ENCODE measurements at regions not wholly inside any gene's neighbourhood (a gene's known extent, or its start where the extent isn't known, plus 50 kb on each side); places are given as distances from the start of the nearest gene placed in this dataset.

DNA sequence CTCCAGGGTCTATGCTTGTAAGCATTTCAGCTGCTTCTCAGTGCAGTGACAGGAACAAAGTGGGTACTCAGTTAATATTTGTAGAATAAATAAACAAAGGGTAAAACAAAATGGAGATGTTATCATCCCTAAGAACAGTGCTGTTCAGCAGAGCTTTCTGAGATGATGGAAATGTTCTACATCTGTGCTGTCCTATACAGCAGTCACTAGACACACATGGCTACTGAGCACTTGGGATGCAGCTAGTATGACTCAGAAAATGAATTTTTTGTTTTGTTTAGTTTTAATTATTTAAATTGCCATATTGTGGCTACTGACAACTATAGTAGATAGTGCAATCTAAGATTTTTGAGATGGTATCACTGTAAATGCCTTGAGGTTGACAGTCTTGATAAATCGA lies 283.8 kb upstream of the ADAMTS9 start:
- Histone ChIP-seq H4K20me1 (ENCODE audit: insufficient read depth) (no peaks in the 10 kb centered on the region), H3K9ac (no peak overlapping the region), H3F3A (replicated peaks; ENCODE audit: insufficient read depth) (peaks cover 9% of the 10 kb centered on the region), H3K79me2 (ENCODE audit: insufficient read depth) (no peaks in the 10 kb centered on the region), H3K9me3 (no peaks in the 10 kb centered on the region), H3K9me2 (no peaks in the 10 kb centered on the region), H3K4me3 (ENCODE audit: low read depth in 2 of 2, low read length in 1 of 2) (no peak overlapping the region), H3K36me3 (replicated peaks in 1 of 2; ENCODE audit: control insufficient read depth in 1 of 2, insufficient read depth in 2 of 2, low read length in 1 of 2) (no peaks in the 10 kb centered on the region), H3K27ac (ENCODE audit: low read depth in 2 of 2, low read length in 1 of 2) (peak overlapping the region in 1 of 2 experiments; percentile 65; a peak in 2 of 4 replicates), H3K4me2 (no peak overlapping the region), H3K4me1 (ENCODE audit: control insufficient read depth in 1 of 2, insufficient read depth in 2 of 2, low read depth in 1 of 2, low read length in 1 of 2) (peaks cover 0 to 17% of the 10 kb centered on the region in 2 experiments; a peak in 3 of 4 replicates), H3K27me3 (ENCODE audit: insufficient read depth) (no peaks in the 10 kb centered on the region), H2AFZ (ENCODE audit: low read depth) (no peak overlapping the region)
- WGBS (ENCODE audit: low lambda C conversion rate): 7% methylated on average over 1 of the region's 1 CpG
- ChIA-PET POLR2A (interaction anchor here (0.7 kb wide), 1 partner anchor 1033 kb away, joined by 3 read pairs; no protein-coding TSS in a partner anchor), CTCF (interaction anchor here (1.3 kb wide), 1 partner anchor 199 kb away, joined by 4 read pairs; no protein-coding TSS in a partner anchor)
- DNase-seq: peak; percentile 20
- no peak for TF ChIP-seq FOSL2 (IDR thresholded peaks at IDR 0.05; ENCODE audit: borderline replicate concordance, low read depth)
- peak; percentile 42 for TF ChIP-seq GATA2 (CRISPR knock-in tag; IDR thresholded peaks at IDR 0.05)
- no peak for TF ChIP-seq IRF3 (IDR thresholded peaks at IDR 0.05; ENCODE audit: low read depth, low read length)
- no peak for TF ChIP-seq EZH2phosphoT487 (IDR thresholded peaks at IDR 0.05; ENCODE audit: borderline replicate concordance, low read depth)
- TF ChIP-seq TCF12 (IDR thresholded peaks at IDR 0.05): 0 out of 2 replicates have a peak, but pooled peaks have one; percentile 14
- TF ChIP-seq JUND (IDR thresholded peaks at IDR 0.05): no peak
- no peak for TF ChIP-seq RXRA (IDR thresholded peaks at IDR 0.05; ENCODE audit: borderline replicate concordance, low read depth)
- TF ChIP-seq EP300 (IDR thresholded peaks at IDR 0.05; ENCODE audit: borderline replicate concordance in 1 of 2, low read depth in 1 of 2, low read length in 1 of 2): peak in 1 of 2 experiments; percentile 44; a peak in 1 of 4 replicates
- no peak for TF ChIP-seq NRF1 (IDR thresholded peaks at IDR 0.05; ENCODE audit: low read depth, low read length)
- TF ChIP-seq RCOR1 (IDR thresholded peaks at IDR 0.05; ENCODE audit: low read length): no peak
- no peak for TF ChIP-seq TEAD4 (IDR thresholded peaks at IDR 0.05; ENCODE audit: borderline replicate concordance, insufficient read depth)
- TF ChIP-seq, protein P1, sequence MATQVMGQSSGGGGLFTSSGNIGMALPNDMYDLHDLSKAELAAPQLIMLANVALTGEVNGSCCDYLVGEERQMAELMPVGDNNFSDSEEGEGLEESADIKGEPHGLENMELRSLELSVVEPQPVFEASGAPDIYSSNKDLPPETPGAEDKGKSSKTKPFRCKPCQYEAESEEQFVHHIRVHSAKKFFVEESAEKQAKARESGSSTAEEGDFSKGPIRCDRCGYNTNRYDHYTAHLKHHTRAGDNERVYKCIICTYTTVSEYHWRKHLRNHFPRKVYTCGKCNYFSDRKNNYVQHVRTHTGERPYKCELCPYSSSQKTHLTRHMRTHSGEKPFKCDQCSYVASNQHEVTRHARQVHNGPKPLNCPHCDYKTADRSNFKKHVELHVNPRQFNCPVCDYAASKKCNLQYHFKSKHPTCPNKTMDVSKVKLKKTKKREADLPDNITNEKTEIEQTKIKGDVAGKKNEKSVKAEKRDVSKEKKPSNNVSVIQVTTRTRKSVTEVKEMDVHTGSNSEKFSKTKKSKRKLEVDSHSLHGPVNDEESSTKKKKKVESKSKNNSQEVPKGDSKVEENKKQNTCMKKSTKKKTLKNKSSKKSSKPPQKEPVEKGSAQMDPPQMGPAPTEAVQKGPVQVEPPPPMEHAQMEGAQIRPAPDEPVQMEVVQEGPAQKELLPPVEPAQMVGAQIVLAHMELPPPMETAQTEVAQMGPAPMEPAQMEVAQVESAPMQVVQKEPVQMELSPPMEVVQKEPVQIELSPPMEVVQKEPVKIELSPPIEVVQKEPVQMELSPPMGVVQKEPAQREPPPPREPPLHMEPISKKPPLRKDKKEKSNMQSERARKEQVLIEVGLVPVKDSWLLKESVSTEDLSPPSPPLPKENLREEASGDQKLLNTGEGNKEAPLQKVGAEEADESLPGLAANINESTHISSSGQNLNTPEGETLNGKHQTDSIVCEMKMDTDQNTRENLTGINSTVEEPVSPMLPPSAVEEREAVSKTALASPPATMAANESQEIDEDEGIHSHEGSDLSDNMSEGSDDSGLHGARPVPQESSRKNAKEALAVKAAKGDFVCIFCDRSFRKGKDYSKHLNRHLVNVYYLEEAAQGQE (IDR thresholded peaks at IDR 0.05; ENCODE audit: low read depth, low read length): no peak
- TF ChIP-seq CTCF (IDR thresholded peaks at IDR 0.05): no peak
- no peak for TF ChIP-seq SMC3 (IDR thresholded peaks at IDR 0.05; ENCODE audit: low read depth, low read length)
- TF ChIP-seq, protein P2, sequence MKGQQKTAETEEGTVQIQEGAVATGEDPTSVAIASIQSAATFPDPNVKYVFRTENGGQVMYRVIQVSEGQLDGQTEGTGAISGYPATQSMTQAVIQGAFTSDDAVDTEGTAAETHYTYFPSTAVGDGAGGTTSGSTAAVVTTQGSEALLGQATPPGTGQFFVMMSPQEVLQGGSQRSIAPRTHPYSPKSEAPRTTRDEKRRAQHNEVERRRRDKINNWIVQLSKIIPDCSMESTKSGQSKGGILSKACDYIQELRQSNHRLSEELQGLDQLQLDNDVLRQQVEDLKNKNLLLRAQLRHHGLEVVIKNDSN (IDR thresholded peaks at IDR 0.05; ENCODE audit: borderline replicate concordance, low read depth): no peak
- no peak for TF ChIP-seq SIN3A (IDR thresholded peaks at IDR 0.05; ENCODE audit: borderline replicate concordance, low read depth, low read length)
